Pons (tissue), 1 donor: ENCODE measurements at regions not wholly inside any gene's neighbourhood (a gene's known extent, or its start where the extent isn't known, plus 50 kb on each side); places are given as distances from the start of the nearest gene placed in this dataset.
"Not testable (repeated sequence)": the region's sequence is repeated elsewhere in the genome, so short reads cannot be mapped to it uniquely, and the experiment has no call there.

Source experiments
- DNase-seq: peaks from one replicate; pipeline ENCODE4 v3.0.0-alpha.2; 2016; ENCODE audit warnings: low spot score

DNA sequence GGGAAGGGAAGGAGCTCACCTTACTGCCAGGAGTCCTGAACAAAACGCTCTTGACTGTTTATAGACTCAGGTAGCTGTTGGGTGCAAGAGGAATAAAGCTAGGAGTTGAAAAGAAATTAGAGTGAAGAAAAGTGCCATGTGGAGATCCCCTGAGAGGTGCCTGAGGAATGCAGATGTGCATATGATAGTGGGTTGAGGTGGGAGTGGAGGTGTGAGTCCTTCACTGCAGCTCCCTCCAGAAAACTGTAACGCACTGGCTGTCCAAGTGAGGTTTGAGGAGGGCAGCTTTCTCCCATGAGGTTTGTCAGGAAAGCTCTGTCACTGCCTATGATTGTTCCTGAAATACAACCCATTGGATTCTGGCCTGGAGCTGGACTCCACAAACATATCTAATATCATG is 904.8 kb upstream of the POT1 start:
- no peak for DNase-seq

DNA sequence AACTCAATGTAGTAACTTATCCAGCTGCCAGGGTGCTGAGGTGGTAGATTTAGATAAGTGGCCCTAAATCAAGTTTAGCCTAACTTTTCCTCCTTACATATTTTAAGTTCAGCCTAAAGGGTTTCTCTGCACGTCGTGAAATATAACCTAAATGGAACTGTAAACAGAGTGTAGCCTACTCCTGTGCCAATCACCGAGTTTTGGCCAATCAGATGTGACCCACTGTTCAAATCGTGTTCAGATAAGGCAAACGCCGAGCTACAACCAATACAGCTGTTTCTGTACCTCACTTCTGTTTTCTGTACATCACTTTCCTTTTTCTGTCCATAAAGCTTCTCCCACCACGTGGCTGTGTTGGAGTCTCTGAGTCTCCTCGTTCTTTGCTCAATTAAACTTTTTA is 904.2 kb upstream of the POT1 start:
- no peak for DNase-seq

DNA sequence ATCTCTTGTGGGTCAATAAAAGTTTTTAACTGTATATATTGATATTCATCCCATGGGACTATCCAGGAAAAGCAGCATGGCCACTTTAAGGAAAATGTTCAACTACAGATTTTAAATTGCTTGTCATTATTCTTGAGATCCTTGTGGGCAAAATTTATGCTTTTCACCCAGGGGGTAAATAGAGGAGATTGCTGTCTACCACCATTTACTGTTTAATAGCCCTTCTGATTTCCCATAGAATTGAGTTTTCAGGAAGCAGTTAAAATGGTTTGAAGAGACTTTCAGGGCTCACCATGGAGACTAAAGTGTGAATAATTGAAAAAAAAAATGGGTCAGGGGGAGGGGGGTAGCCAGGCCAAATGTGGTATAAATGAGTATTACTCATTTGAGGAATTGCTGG is 901.1 kb upstream of the POT1 start:
- no peak for DNase-seq

DNA sequence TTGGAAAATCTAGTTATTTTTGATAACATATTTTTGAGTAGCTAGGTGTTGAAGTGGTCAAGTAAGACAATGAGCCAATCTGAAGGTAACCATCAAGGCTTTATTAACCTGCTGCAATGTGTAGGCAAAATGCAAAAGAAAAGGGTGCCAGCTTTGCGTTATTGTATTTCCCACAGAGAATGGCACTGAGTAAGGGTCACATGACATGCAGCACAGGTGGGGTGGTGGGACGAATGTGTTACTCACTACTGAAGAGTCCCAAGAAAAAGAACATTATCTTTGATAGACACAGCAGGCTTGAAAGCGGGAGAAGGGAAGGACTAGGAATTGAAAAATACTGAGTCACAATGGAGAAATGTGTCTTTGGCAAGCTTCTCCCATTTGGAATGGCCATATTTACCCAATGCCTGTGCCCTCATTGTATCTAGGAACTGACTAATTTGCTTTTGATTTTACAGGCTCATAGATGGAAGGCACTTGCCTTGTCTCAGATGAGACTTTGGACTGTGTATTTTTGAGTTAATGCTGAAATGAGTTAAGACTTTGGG is 898.6 kb upstream of the POT1 start:
- no peak for DNase-seq

DNA sequence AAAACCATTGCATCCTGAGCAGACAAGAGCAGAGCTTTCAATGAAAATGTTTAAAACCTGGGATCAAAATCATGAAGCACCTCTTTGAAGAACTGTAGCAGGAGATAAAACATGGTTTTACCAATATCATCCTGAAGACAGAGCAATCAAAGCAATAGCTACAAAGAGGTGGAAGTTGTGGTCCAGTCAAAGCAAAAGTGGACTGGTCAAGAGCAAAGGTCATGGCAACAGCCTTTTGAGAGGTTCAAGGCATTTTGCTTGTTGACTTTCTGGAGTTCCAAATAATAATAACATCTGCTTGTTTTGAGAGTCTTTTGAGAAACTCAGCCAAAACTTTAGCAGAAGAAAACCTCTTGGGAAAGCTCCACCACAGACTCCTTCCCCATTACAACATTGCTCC is 893.9 kb upstream of the POT1 start:
- DNase-seq = no peak

DNA sequence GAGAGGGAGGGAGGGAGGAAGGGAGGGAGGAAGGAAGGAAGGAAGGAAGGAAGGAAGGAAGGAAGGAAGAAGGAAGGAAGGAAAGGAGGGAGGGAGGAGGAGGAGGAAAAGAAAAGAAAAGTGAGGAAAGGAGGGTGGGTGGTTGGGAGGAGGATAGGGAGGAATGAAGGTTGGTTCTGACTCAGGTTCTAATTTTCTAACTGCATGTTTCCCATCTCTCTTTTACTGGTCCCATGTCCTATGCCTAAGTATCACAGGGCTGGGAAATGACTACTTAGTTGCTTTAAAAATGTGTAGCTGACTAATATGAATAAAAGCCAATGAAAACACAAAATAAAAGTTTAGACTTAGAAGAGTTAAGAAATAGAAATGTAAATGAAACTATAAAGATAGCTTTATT is 890.9 kb upstream of the POT1 start:
- no peak for DNase-seq

DNA sequence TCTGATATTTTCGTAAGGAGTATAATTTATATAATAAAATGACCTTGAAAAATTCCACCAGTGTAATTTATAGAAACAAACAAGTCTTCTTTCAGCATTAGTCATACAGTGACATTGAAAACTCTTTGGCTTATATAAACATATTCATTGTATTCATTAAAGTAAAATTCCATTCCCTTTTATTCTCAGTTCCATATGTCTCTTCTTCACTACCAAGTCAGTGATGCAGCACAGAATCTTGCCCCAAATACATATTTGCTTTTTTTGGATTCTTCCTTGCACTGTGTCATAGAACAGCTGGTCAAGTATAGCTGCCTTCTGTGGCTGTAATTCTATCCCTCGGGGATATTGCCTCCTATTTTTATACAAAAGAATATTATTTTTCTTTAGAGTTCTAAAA is 884.5 kb upstream of the POT1 start:
- DNase-seq = peak; percentile 28

DNA sequence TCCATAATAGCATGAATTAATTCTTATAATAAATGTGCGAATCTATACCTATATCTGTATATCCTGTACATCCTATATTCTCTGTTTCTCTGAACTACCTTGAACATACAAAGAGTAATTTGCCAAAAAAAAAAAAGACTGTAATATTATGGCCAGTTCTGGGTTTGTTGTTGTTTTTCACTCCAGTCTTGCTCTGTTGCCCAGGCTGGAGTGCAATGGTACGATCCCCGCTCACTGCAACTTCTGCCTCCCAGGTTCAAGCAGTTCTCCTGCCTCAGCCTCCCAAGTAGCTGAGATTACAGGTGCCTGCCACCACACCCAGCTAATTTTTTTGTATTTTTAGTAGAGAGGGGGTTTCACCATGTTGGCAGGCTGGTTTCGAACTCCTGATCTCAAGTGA is 876.9 kb upstream of the POT1 start:
- not testable (repeated sequence) for DNase-seq

DNA sequence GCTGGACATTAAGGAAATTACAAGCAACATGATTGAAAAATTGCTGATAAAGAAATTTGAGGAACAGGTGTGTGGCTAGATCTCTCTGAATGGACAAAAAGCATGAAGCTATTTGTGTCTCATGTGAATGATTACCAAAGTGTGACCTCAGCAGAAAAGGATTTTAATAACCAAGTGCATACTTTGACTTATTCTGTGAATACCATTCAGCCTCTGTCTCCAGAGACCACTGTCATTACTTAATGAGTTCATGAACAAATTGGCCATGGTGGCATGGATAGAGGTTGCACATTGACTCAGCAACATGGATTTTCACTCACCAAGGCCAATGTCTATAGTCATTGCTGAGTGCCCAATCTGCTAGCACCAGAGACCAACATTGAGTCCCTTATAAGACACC is 874.6 kb upstream of the POT1 start:
- no peak for DNase-seq

DNA sequence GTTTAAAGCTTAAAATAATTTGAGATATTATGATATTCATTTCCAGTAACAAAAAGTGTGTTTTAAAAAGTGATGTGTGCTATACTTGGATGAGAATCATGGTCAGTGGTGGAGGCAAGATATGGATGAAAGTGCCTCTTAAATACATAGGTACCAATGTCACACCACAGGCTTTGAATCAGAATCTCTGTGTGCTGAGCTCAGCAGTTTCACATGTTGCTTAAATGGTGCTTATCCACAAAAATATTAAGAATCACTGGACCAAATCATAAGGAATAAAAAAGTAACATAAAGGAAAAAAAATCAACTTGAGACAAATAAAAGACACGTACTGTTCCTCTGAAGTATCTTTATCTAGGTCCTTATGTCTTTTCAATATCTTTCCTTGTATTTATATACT is 850.5 kb upstream of the POT1 start:
- DNase-seq = no peak

DNA sequence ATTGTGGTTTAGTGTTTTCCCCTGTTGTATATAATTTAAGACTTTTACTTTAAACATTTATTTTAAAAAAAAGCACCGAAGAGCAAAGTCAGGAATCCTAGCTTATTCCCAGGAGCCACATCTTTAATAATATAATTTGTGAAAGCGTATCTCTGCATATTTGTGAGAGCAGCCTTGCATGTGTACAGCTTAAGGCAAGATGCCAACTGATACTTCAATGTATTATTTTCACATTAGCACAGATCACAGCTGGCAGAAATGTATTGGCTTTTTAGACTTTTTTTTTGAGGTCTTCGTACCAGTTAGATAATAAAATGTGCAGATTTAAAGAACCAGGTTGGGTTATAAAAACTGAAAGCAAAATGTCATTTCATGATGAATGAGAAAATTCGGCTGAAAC is 845.7 kb upstream of the POT1 start:
- no peak for DNase-seq

DNA sequence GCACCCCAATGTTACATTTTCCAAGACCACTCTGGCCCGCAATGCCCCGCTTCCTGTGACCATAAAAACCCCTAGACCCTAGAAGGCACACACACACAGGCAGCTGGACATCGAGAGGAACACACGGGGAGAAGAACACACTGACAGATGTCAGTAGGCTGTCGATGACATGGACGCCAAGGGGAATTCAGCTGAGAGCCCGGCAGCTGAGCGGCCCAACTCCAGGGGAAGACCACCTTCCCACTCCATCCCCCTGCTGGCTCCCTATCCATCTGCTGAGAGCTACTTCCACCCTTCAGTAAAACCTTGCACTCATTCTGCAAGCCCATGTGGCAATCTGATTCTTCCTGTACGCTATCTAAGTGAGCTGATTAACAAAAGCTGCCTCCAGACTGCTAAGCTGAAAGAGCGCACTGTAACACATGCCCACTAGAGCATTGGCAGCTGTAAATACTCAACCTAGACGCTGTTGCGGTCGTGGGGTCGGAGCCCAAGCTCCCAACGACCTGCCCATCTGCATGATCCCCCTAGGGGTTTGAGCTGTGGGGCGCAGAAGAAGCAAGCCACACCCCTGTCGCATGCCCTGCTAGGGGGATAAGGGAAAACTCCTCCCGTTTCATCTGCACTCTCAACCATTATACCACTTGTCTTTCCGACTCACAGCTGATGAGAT is 843.6 kb upstream of the POT1 start:
- DNase-seq = no peak

DNA sequence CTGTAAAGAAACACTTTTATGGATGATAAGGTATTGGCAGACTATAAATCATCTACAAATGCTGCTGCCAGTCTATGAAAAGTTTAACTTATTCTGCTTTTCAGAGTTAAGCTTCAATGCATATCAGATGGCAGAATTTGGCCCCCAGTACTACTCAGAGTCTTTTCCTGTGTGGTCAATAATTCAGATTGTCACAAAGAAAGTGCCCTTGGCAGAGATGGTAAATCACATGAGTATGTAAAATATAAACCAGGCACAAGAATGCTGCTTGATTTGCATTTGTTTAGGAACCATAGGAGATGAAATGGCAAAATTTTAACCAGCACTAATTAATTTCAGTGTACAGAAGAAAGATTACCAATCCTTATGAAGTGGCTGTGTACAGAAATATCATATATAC is 818.3 kb upstream of the POT1 start:
- DNase-seq = no peak

DNA sequence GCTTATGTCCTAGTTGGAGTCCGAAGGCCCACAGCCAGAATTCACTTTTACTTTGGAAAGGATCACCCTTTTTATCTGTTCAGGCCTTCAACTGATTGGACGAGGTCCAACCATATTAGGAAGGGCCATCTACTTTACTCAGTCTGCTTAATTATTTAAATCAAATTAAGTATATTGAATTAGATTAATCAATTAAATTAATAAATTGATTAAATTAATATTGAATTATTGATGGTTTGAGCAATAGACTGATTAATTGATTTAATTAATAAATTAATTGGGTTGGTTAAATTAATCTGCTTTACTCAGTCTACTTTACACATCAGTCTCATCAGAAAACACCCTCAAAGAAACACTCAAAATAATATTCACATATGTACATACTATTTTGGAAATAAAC is 816.9 kb upstream of the POT1 start:
- DNase-seq = no peak

DNA sequence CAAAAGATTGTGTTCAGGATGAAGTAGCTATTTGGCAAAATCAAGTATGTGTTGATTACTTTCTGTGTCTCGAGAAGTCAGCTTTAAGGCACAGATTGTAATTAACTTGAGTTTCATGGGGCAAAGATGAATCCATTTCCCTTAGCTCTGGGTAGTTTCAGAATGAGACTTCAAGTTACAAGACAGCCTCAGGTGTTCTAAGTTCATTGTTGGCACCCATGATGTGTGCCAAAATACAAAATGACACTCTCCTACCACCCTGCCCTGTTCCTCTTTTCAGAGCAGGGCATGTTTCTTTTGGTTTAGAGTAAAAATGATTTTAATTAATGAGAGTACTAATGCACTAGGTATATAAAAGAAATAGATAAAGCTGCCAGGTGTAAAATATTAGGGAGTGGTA is 797.6 kb upstream of the POT1 start:
- DNase-seq = no peak

DNA sequence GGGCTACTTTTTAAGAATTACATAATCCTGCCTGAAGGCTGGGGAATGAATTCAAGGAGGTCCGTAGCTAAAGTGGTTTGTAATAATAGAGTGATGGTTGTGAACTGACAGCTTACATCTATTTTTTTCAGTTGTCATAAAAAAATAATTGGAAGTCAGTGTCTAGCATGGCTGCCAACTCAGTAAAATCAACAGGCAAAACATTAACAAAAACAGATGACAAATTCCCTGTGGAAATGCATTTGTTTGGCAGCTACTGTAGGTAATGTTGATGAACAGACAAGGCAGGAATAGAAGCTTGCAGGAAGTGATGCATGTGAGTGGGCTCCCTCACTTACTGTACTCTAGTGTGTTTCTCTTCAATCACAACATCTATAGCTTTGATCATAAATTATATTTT is 766.0 kb upstream of the POT1 start:
- no peak for DNase-seq

DNA sequence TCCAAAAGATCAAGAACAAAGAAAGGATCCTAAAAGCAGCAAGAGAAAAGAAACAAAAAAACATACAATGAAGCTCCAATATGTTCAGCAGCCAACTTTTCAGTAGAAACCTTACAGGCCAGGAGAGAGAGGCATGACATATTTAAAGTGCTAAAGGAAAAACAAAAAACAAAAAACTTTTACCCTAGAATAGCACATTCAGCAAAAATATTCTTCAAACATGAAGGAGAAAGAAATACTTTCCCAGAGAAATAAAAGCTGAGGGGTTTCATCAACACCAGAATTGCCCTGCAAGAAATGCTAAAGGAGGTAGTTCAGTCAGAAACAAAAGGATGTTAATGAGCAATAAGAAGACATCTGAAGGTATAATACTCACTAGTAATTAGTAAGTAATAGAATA is 753.5 kb upstream of the POT1 start:
- no peak for DNase-seq

DNA sequence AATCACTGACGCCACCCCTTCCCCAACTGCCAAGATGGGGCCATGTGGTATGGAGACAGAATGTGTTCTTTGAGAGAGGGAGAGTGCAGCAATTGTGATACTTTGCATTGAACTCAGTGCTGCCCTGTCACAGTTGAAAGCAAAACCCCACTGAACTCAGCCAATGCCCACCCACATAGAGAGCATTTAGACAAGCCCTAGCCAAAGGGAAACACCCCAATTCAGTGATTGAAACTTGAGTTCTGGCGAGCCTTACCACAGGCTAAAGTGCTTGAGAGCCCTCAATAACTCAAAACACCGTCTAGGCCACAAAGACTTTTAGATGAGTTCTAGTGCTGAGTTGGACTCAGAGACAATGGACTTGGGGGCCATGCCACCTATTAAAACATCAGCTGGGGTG is 751.9 kb upstream of the POT1 start:
- DNase-seq = no peak

DNA sequence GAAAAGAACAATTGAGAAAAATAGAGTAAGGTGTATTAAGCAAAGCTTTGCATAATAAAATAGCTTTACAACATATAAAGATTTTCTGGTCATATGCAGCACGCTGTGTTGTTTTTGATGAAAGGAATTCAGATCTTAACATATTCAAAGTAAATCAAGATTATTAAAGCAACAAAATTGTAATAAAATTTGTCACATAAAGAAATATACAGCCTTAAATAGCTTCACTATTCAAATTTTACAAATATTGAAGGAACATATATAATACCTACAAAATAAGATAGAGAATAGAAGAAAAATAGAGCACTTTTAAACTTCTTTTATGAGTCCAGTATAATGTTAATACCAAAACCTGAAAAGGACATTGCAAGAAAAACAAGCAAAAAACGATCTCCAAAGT is 749.1 kb upstream of the POT1 start:
- no peak for DNase-seq

DNA sequence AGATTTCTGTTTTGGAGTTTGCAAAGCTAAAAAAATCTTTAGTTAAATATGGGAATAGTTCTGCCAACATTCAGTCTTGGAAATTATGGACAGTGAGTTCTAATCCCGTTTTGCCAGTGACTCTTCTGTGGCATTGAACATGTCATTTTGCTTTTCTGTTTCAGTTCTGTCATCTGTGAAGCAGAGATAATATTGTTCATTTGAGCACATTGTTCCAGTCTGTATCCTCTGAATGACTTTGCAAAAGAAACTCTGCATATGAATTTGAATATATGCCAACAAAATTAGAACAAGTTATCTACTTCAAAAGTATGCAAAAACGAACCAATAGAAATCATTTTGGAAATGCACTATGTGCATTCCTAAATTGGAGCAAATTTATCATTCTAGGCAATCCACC is 746.0 kb upstream of the POT1 start:
- no peak for DNase-seq

DNA sequence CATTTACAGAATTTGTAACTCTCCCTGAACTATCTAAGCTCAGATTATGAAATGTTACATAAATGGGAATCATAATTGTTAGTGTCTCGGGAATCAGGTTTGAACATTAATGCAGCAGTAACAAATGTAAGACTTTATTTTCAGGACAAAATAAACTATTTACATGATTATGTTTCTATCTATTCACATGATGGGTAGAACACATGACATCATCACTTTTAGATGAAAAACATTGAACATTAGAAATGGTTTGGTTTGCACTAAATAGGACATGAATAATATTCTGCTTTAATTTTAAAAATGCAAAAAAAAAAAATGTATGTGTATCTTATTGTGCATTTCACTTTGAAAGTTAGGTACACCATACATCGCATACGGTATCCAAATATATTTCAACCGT is 745.5 kb upstream of the POT1 start:
- DNase-seq = no peak

DNA sequence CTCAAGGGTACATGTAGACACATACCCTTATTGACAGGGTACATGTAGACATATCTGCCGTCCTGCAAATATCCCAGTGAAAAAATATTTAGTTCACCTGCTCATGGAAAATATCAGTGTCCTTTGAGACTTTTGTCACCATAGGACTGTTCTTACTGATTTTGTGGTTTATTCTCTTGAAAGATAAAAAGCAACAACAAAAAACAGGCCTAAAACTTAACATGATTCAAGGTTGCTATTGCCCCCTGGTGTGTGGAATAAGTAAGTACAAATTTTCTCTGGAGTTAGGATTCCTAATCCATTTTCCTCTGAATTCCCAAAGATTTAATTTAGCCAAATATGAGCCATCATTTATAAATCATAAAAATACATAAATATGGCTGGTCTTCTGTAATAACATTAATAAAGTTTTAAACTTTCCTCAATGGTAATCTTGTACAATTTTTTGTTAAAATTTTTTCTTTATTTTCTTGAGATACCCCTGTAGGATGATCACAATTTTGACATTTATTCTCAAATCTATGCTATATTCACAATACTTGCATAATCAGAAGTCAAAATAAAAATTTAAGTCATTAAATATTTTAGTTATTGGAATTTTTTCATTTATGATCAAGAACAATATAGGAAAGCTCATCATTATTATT is 741.4 kb upstream of the POT1 start:
- peak; percentile 46 for DNase-seq

DNA sequence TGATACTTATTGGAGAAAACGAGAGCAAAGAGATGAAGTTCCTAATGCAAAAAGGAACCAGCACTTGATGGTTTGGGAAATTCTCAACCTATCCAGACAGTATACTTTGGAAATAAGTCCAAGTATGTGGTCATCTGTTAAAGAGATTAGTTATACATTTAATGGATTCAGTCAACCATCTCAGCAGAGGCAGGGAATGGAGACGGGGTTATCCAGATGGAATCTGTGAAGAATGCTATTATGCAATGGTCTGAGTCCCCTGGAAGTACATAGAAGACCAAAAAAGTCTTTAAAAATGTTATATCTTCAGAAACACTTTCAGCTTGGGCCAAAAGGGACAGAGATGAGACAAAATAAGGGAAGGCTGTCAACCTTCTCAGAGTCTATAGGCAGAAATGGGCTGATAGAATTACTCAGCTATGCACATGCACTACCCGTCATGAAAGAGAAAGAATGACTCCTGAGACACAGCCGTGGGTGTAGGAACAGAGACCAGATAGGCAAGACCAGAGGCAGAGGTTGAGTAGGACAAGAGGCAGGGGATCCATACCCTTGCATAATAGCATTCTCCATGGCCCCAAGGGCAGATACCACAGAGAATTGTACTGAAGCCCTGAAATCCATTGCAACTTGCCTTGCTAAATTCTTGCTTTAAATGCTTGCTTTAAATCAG is 738.8 kb upstream of the POT1 start:
- no peak for DNase-seq

DNA sequence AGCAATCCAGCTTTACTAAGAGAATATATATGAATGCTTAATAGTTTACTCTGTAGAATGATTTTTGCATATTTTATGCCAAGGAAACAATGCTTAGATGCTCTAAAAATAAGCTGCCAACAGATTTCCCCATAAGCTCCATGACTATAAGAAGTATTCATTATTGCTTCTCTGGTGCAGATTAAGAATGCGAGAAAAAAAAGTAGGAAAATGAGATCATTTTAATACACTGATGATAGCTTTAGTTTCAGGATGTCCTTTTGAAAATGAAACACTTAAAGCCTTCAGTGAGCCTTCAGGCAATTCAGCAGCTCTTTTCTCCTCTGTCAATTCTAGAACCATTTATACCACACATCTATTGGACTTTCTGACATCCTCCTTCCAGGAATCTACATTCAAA is 735.0 kb upstream of the POT1 start:
- DNase-seq = no peak
